ENCODE measurements at regions not wholly inside any gene's neighbourhood (a gene's known extent, or its start where the extent isn't known, plus 50 kb on each side); places are given as distances from the start of the nearest gene placed in this dataset.

- no peak for DNase-seq (ENCODE audit: extremely low spot score)
- WGBS, result 51% methylated on average over 2 of the region's 2 CpGs
- H3K27ac ChIP-seq (ENCODE audit: low read depth), result no peak overlapping the region
- no peaks in the 10 kb centered on the region for H3K4me1 ChIP-seq (ENCODE audit: insufficient read depth)
- no peak overlapping the region for H3K4me3 ChIP-seq (ENCODE audit: low read depth, low read length)
- no peaks in the 10 kb centered on the region for H3K36me3 ChIP-seq (ENCODE audit: insufficient read depth)
Observed at GRCh38 chr10:121296881-121297585, 301.2 kb downstream of the FGFR2 start.

- Histone ChIP-seq H3K27ac (ENCODE audit: low read depth) (no peak overlapping the region), H3K36me3 (ENCODE audit: insufficient read depth) (no peaks in the 10 kb centered on the region), H3K4me3 (ENCODE audit: low read depth, low read length) (no peak overlapping the region), H3K4me1 (ENCODE audit: insufficient read depth) (no peaks in the 10 kb centered on the region)
- DNase-seq (ENCODE audit: extremely low spot score), result no peak
- WGBS, result 88% methylated on average over 6 of the region's 6 CpGs
Observed at GRCh38 chr10:121300723-121301122, 297.5 kb downstream of the FGFR2 start.

- no peak overlapping the region for H3K27ac ChIP-seq (ENCODE audit: low read depth)
- no peaks in the 10 kb centered on the region for H3K4me1 ChIP-seq (ENCODE audit: insufficient read depth)
- DNase-seq (ENCODE audit: extremely low spot score), result no peak
- 72% methylated on average over 7 of the region's 7 CpGs for WGBS
- H3K36me3 ChIP-seq (ENCODE audit: insufficient read depth), result no peaks in the 10 kb centered on the region
- H3K4me3 ChIP-seq (ENCODE audit: low read depth, low read length), result no peak overlapping the region
Observed at GRCh38 chr10:121302541-121303180, 295.6 kb downstream of the FGFR2 start.

- 86% methylated on average over 10 of the region's 10 CpGs for WGBS
- no peaks in the 10 kb centered on the region for H3K4me1 ChIP-seq (ENCODE audit: insufficient read depth)
- no peak for DNase-seq (ENCODE audit: extremely low spot score)
- H3K27ac ChIP-seq (ENCODE audit: low read depth), result no peak overlapping the region
- no peak overlapping the region for H3K4me3 ChIP-seq (ENCODE audit: low read depth, low read length)
- H3K36me3 ChIP-seq (ENCODE audit: insufficient read depth), result no peaks in the 10 kb centered on the region
Observed at GRCh38 chr10:121303287-121303890, 294.9 kb downstream of the FGFR2 start.

GRCh38 chr10:121305066-121305465 is 293.2 kb downstream of the FGFR2 start:
- 73% methylated on average over 2 of the region's 2 CpGs for WGBS

GRCh38 chr10:121306159-121306673 is 292.0 kb downstream of the FGFR2 start:
- H3K4me1 ChIP-seq (ENCODE audit: insufficient read depth), result no peaks in the 10 kb centered on the region
- no peak overlapping the region for H3K4me3 ChIP-seq (ENCODE audit: low read depth, low read length)
- no peaks in the 10 kb centered on the region for H3K36me3 ChIP-seq (ENCODE audit: insufficient read depth)
- H3K27ac ChIP-seq (ENCODE audit: low read depth), result no peak overlapping the region
- no peak for DNase-seq (ENCODE audit: extremely low spot score)
- WGBS, result 63% methylated on average over 3 of the region's 3 CpGs

More at GRCh38 chr10:121305066-121305465, 293.2 kb downstream of the FGFR2 start:
- no peak for DNase-seq (ENCODE audit: extremely low spot score)
- no peak overlapping the region for H3K27ac ChIP-seq (ENCODE audit: low read depth)
- H3K4me1 ChIP-seq (ENCODE audit: insufficient read depth), result no peaks in the 10 kb centered on the region
- no peaks in the 10 kb centered on the region for H3K36me3 ChIP-seq (ENCODE audit: insufficient read depth)
- H3K4me3 ChIP-seq (ENCODE audit: low read depth, low read length), result no peak overlapping the region

GRCh38 chr10:121307411-121307980 is 290.7 kb downstream of the FGFR2 start:
- H3K27ac ChIP-seq (ENCODE audit: low read depth), result no peak overlapping the region
- H3K36me3 ChIP-seq (ENCODE audit: insufficient read depth), result no peaks in the 10 kb centered on the region
- no peaks in the 10 kb centered on the region for H3K4me1 ChIP-seq (ENCODE audit: insufficient read depth)
- WGBS, result 84% methylated on average over 3 of the region's 3 CpGs
- no peak for DNase-seq (ENCODE audit: extremely low spot score)
- H3K4me3 ChIP-seq (ENCODE audit: low read depth, low read length), result no peak overlapping the region

GRCh38 chr10:121308020-121308419 is 290.2 kb downstream of the FGFR2 start:
- no peak for DNase-seq (ENCODE audit: extremely low spot score)
- no peaks in the 10 kb centered on the region for H3K4me1 ChIP-seq (ENCODE audit: insufficient read depth)
- H3K27ac ChIP-seq (ENCODE audit: low read depth), result no peak overlapping the region
- no peak overlapping the region for H3K4me3 ChIP-seq (ENCODE audit: low read depth, low read length)
- 89% methylated on average over 1 of the region's 1 CpG for whole genome bisulfite sequencing
- no peaks in the 10 kb centered on the region for H3K36me3 ChIP-seq (ENCODE audit: insufficient read depth)

- no peaks in the 10 kb centered on the region for H3K4me1 ChIP-seq (ENCODE audit: insufficient read depth)
- H3K4me3 ChIP-seq (ENCODE audit: low read depth, low read length), result no peak overlapping the region
- DNase-seq (ENCODE audit: extremely low spot score), result no peak
- no peak overlapping the region for H3K27ac ChIP-seq (ENCODE audit: low read depth)
- 89% methylated on average over 3 of the region's 3 CpGs for WGBS
- H3K36me3 ChIP-seq (ENCODE audit: insufficient read depth), result no peaks in the 10 kb centered on the region
Observed at GRCh38 chr10:121309164-121309563, 289.1 kb downstream of the FGFR2 start.

- Histone ChIP-seq H3K4me1 (ENCODE audit: insufficient read depth) (no peaks in the 10 kb centered on the region), H3K36me3 (ENCODE audit: insufficient read depth) (no peaks in the 10 kb centered on the region), H3K27ac (ENCODE audit: low read depth) (no peak overlapping the region), H3K4me3 (ENCODE audit: low read depth, low read length) (no peak overlapping the region)
- no peak for DNase-seq (ENCODE audit: extremely low spot score)
- 58% methylated on average over 9 of the region's 9 CpGs for WGBS
Observed at GRCh38 chr10:121310151-121310711, 288.0 kb downstream of the FGFR2 start.

GRCh38 chr10:121311812-121312443 is 286.3 kb downstream of the FGFR2 start:
- no peak for DNase-seq (ENCODE audit: extremely low spot score)
- Histone ChIP-seq H3K36me3 (ENCODE audit: insufficient read depth) (no peaks in the 10 kb centered on the region), H3K4me3 (ENCODE audit: low read depth, low read length) (no peak overlapping the region), H3K4me1 (ENCODE audit: insufficient read depth) (no peaks in the 10 kb centered on the region), H3K27ac (ENCODE audit: low read depth) (no peak overlapping the region)
- 73% methylated on average over 7 of the region's 7 CpGs for WGBS

- no peaks in the 10 kb centered on the region for H3K36me3 ChIP-seq (ENCODE audit: insufficient read depth)
- WGBS, result 15% methylated on average over 5 of the region's 5 CpGs
- H3K27ac ChIP-seq (ENCODE audit: low read depth), result no peak overlapping the region
- no peak for DNase-seq (ENCODE audit: extremely low spot score)
- H3K4me1 ChIP-seq (ENCODE audit: insufficient read depth), result no peaks in the 10 kb centered on the region
- no peak overlapping the region for H3K4me3 ChIP-seq (ENCODE audit: low read depth, low read length)
Observed at GRCh38 chr10:121312587-121312986, 285.7 kb downstream of the FGFR2 start.
